HG03520 (cell line): ENCODE measurements at regions not wholly inside any gene's neighbourhood (a gene's known extent, or its start where the extent isn't known, plus 50 kb on each side); places are given as distances from the start of the nearest gene placed in this dataset.

Source experiments
- ATAC-seq: cut with Tn5 transposase; IDR thresholded peaks from one replicate; pipeline ENCODE4 v1.9.1; 2021; ENCODE audit warnings: mild to moderate bottlenecking, moderate library complexity; ENCODE audit not compliant: unreplicated experiment

GRCh38 chr4:188197566-188197965 is 58.3 kb downstream of the TRIML1 start:
- ATAC-seq = no peak

GRCh38 chr4:188198982-188199792 is 59.9 kb downstream of the TRIML1 start:
- no peak for ATAC-seq

- no peak for ATAC-seq
Observed at GRCh38 chr4:188201851-188202250, 62.6 kb downstream of the TRIML1 start.

DNA sequence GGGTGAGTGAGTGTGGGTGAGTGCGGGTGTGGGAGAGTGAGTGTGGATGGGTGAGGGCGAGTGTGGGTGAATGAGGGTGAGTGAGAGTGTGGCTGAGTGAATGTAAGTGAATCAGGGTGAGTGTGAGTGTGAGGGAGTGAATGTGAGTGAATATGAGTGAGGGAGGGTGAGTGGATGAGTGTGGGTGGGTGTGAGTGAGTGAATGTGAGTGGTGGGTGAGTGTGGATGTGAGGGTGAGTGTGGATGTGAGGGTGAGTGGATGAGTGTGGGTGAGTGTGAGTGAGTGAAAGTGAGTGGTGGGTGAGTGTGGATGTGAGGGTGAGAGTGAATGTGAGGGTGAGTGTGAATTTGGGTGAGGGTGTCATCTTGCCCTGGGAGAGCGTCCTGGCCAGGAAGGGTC is 67.5 kb downstream of the TRIML1 start:
- no peak for ATAC-seq

DNA sequence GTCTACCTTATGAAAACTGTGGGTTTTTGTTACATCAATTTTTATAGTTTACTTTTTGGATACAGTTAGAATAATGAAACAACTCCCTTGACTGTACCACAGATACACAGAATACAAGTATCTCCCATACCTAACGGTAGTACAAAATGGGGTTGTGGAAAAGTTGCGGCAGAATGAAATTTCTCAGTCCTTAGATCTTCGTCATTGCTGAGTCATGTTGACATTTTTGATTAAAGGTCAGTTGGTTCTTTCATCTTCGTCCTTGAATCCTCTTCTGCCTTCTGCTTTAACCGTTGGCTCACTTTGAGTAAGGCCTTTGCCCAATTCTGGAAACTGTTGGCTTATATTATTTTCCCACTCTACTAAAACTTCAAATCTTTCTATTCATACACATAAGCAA is 75.6 kb downstream of the TRIML1 start:
- ATAC-seq = no peak

- no peak for ATAC-seq
Observed at GRCh38 chr4:188218392-188218791, 79.2 kb downstream of the TRIML1 start.

- ATAC-seq = no peak
Observed at GRCh38 chr4:188220006-188220405, 80.8 kb downstream of the TRIML1 start.

DNA sequence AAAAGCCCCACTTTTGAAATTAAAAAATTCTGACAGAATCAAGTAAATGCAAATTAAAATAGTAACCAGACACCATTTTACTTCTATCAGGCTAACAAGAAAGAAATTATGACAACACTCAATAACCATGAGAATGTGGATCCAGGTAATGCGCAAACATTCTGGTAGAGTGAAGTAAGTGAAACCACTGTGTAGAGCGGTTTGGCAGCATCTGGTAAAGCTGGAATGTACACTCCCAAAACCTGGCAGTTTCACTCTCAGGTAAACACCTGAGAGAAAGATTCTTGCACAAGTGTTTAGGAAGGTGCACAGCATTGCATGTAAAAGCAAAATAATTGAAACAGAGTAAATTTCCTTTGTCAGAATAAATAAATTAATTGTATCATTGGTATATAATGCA is 81.8 kb downstream of the TRIML1 start:
- ATAC-seq = no peak

DNA sequence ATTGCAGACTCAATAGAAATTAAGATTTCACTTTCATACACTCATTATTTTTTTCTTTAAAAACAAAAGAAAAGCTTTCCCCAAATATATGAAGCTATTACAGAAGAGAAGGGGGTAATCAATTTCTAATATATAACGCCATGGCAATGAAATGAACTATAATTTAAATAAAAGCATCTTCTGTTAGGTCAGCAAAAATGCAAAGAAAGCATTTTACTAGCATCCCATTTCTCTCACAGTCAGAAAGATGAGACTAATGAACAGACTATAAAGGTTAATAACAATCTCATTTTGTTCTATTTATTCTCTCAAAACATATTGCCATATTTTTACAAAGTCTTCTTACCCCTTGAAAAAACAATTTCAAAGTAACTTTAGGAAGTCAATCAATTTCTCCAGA is 89.0 kb downstream of the TRIML1 start:
- no peak for ATAC-seq

DNA sequence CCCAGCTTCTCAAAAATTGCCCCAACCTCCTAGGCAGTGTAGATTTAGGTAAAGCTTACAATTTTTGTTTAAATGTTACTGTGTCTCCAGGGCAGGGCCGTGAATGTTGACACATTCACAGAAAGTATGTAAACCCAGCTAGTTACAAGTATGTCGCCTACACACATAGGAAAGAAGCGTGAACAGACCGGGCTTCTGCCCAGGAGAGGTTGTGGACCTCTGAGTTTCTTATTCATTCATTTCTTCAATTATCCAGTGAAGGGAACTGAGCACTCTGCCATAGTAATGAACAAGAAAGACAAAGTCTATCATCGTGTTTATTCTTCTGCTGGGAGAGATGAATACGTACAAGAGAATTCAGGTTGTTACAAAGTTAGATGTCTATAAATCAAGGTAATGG is 93.2 kb downstream of the TRIML1 start:
- no peak for ATAC-seq

DNA sequence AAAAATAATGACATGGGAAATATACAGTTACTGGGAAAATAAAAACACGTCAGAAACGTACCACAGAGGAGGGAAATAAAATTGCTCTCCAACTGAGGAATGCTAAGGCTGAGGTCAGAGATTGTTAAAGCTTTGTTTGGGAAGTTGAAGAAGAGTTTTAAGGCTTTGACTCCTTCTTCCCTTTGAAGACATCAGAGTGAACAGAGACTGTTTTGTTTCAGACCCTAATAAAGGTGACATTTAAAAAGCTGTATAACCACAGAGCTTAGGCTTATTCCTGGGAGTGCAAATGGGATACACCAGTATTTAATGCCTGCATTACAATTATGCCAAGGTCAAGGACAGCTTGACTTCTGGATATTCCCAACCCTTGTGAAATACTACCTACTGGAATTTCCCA is 102.8 kb downstream of the TRIML1 start:
- ATAC-seq = no peak

DNA sequence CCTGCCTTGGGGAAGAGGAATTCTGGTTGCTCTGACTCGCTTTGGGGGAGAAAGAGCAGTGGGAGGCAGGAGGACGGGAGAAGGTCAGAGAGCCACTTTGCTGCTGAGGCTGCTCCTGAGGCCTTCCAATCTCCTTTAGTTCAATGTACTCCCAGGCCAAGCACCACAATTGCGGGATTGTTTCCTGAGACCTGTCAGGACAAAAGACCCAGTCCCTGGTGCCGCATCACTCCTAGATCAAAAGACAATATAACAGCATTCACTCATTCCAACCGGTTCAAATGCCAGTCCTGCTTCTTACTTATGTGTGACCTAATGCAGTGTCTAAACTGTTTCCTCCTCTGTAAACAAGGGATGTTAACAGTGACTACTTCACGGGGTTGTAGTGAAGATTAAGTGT is 106.4 kb downstream of the TRIML1 start:
- no peak for ATAC-seq

DNA sequence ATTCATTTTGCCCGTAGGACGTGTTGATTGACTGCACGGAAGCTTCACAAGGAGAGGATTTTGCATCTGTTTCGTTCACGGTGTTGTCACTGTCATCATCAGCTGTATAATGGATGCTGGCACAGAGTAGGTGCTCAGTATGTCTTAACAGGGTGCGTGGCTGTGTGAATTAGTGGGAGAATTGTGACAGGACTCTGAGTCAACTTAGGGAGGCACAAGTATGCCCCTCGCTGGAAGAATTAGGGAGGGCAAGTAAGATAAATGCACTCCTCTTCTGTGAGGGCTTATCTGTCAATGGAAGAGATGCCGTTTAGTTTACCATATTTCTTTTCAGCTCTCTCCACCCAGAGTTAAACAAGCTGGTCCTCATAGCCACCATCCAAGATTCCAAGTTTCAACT is 107.2 kb downstream of the TRIML1 start:
- ATAC-seq = no peak

- ATAC-seq = no peak
Observed at GRCh38 chr4:188254211-188254610, 115.0 kb downstream of the TRIML1 start.

DNA sequence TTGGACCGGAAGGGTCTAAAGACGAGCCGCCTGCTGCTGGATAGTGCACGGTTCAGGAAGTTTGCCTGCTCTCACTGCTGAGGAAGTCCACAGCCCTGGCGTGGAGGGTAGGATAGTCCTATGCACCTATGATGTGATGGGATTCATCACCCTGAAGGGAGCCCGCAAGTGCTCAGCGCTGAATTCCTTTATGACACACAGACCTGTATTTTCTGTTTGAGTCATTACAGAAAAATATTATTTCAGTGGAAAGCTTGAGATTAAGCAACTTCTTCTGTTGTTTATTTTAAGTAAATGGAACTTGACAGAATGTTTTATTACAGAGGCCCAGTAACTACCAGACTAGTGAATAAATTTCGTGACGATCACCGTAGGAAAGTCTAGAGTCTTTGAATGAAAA is 123.2 kb downstream of the TRIML1 start:
- no peak for ATAC-seq

GRCh38 chr4:188263321-188263720 is 124.1 kb downstream of the TRIML1 start:
- no peak for ATAC-seq

GRCh38 chr4:188266386-188266785 is 127.1 kb downstream of the TRIML1 start:
- ATAC-seq = no peak

DNA sequence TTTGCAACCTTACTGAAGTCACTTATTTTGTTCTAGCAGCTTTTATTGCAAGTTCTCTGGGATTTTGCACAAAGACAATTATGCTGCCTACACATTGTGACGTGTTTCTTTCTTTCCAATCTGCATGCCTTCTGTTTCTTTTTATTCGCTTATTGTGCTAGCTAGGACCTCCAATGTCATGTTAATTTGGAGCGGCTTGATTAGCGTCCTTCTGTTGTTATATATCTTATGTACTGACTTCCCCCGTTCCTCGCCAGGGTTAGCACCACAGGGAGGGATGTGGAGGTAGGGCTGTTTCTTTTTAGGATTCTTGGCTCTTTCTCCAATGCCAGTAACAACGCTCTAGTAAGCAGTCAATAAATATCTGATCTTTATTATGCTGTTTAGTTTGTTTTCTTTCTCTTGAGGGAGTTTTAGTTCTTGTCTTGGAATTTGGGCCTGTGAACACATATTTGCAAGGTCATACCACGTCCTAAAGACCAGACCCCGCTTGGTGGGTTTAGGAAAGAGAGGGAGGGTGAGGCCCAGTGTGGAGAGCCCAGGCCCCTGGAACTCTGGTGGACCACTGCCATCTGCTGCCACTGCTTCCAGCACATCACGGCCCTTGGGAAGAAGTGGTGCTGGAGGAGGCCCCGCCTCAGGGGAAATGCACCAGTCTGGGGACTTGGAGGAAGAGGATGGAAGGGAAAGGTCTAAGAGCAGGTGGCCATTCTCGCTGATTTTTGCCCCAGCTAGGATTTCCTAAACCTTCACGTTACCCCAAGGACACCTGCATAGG is 129.1 kb downstream of the TRIML1 start:
- ATAC-seq = no peak

GRCh38 chr4:188270273-188271069 is 131.2 kb downstream of the TRIML1 start:
- no peak for ATAC-seq

- no peak for ATAC-seq
Observed at GRCh38 chr4:188275686-188276085, 136.4 kb downstream of the TRIML1 start.

DNA sequence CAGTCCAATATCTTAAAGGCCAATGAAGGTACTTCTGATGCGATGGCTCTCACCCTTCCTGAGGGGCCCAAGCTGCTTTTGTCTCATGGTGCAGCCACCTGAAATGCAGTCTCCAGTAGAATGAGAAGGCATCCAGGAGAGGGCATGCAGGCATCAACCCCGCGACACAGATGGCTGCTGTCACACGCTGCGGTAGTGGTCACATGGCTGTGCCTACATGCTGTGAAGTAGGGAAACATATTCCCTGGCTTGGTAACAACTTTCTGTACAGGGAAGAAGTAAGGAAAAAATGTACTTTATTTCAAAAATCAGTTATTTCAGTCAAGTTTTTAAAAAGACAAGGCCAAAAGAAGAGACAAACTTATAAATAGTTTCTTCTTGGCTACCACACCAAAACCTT is 139.9 kb downstream of the TRIML1 start:
- ATAC-seq = no peak
